Left colon (tissue), 2 donors: ENCODE measurements at regions not wholly inside any gene's neighbourhood (a gene's known extent, or its start where the extent isn't known, plus 50 kb on each side); places are given as distances from the start of the nearest gene placed in this dataset.

ENCODE experiments used
- ATAC-seq: fragments of 200-7000 bp; cut with Tn5 transposase; one replicate; pipeline ENCODE4 v1.9.1; 2020; ENCODE audit warnings: mild to moderate bottlenecking, moderate library complexity
- DNase-seq, 2 donors: peaks; one replicate each; pipeline ENCODE4 v3.0.0-alpha.2; 2020
- intact Hi-C, 2 donors: fragments of 100-400 bp; cut with DNase I in 1 of 2; cut with micrococcal nuclease in 1 of 2; formaldehyde crosslinking; loops; one replicate each; pipeline versions ENCODE4 v1.11.2 to v1.14.0; 2022; cut with DNase I, micrococcal nuclease
- donor health status: DM: no; HTN: no; CAD: no.
- donor health status: DM: yes; HTN: yes; CAD: no.

- DNase-seq (no peak), ATAC-seq (no peak)
- intact Hi-C loops = no loop called here
Observed at GRCh38 chr5:9954869-9955268, 294.8 kb downstream of the ATPSCKMT start.

- intact Hi-C loops = no loop called here
- DNase-seq (no peak), ATAC-seq (no peak)
Observed at GRCh38 chr5:9953691-9954090, 296.0 kb downstream of the ATPSCKMT start.

- intact Hi-C loops = no loop called here
- ATAC-seq = no peak
Observed at GRCh38 chr5:9951865-9952516, 297.7 kb downstream of the ATPSCKMT start.

GRCh38 chr5:9947944-9948343, 301.7 kb downstream of the ATPSCKMT start:
- ATAC-seq = no peak
- intact Hi-C loops = no loop called here
- DNase-seq = no peak

More at GRCh38 chr5:9951865-9952516, 297.7 kb downstream of the ATPSCKMT start:
- DNase-seq = no peak

GRCh38 chr5:9947225-9947714, 302.4 kb downstream of the ATPSCKMT start:
- ATAC-seq (no peak), DNase-seq (no peak)
- intact Hi-C loops = no loop called here

GRCh38 chr5:9932770-9933169, 302.6 kb upstream of the TAS2R1 start:
- DNase-seq = no peak
- no peak for ATAC-seq
- intact Hi-C loops = no loop called here

GRCh38 chr5:9930156-9930555, 300.0 kb upstream of the TAS2R1 start:
- DNase-seq = no peak
- ATAC-seq = no peak
- intact Hi-C loops = no loop called here

- ATAC-seq (no peak), DNase-seq (no peak)
- intact Hi-C loops = no loop called here
Observed at GRCh38 chr5:9928326-9928725, 298.2 kb upstream of the TAS2R1 start.

GRCh38 chr5:9927521-9927997, 297.4 kb upstream of the TAS2R1 start:
- ATAC-seq (no peak), DNase-seq (no peak)
- intact Hi-C loops = no loop called here

GRCh38 chr5:9927106-9927505, 297.0 kb upstream of the TAS2R1 start:
- intact Hi-C loops = no loop called here
- ATAC-seq (no peak), DNase-seq (no peak)

- intact Hi-C loops = no loop called here
- ATAC-seq (no peak), DNase-seq (no peak)
Observed at GRCh38 chr5:9924614-9925013, 294.5 kb upstream of the TAS2R1 start.

GRCh38 chr5:9922719-9923118, 292.6 kb upstream of the TAS2R1 start:
- DNase-seq (no peak), ATAC-seq (no peak)
- intact Hi-C loops = no loop called here

- DNase-seq = no peak
- no peak for ATAC-seq
- intact Hi-C loops = no loop called here
Observed at GRCh38 chr5:9920697-9921096, 290.5 kb upstream of the TAS2R1 start.

- intact Hi-C loops = no loop called here
- ATAC-seq (no peak), DNase-seq (no peak)
Observed at GRCh38 chr5:9919306-9920030, 289.3 kb upstream of the TAS2R1 start.

- intact Hi-C loops = no loop called here
- DNase-seq = no peak
- no peak for ATAC-seq
Observed at GRCh38 chr5:9905661-9906060, 275.5 kb upstream of the TAS2R1 start.

GRCh38 chr5:9903801-9904200, 273.6 kb upstream of the TAS2R1 start:
- no peak for ATAC-seq
- no peak for DNase-seq
- intact Hi-C loops = no loop called here

GRCh38 chr5:9898319-9898718, 268.2 kb upstream of the TAS2R1 start:
- intact Hi-C loops = no loop called here
- ATAC-seq (peak; percentile 56), DNase-seq (peak in 1 of 2 donors; percentile 27)

GRCh38 chr5:9895302-9895645, 265.1 kb upstream of the TAS2R1 start:
- no peak for ATAC-seq
- no peak for DNase-seq
- intact Hi-C loops = no loop called here

- no peak for DNase-seq
- intact Hi-C loops = no loop called here
Observed at GRCh38 chr5:9894571-9895301, 264.6 kb upstream of the TAS2R1 start.

GRCh38 chr5:9892696-9893095, 262.5 kb upstream of the TAS2R1 start:
- DNase-seq (no peak), ATAC-seq (no peak)
- intact Hi-C loops = no loop called here

More at GRCh38 chr5:9894571-9895301, 264.6 kb upstream of the TAS2R1 start:
- ATAC-seq = no peak
